ENCODE measurements at regions not wholly inside any gene's neighbourhood (a gene's known extent, or its start where the extent isn't known, plus 50 kb on each side); places are given as distances from the start of the nearest gene placed in this dataset.

GRCh38 chr6:43982084-43982625, 145.1 kb downstream of the MRPL14 start:
- DNase-seq (ENCODE audit: low spot score), result no peak

- DNase-seq (ENCODE audit: low spot score), result no peak
These were observed 145.8 kb downstream of the MRPL14 start for GRCh38 chr6:43981363-43981990.

- no peak for DNase-seq (ENCODE audit: low spot score)
These were observed 147.1 kb downstream of the MRPL14 start for GRCh38 chr6:43980004-43980795.

- no peak for DNase-seq (ENCODE audit: low spot score)
These were observed 147.7 kb downstream of the MRPL14 start for GRCh38 chr6:43979525-43979924.

GRCh38 chr6:43978473-43979346, 148.5 kb downstream of the MRPL14 start:
- no peak for DNase-seq (ENCODE audit: low spot score)

- DNase-seq (ENCODE audit: low spot score), result no peak
These were observed 149.7 kb downstream of the MRPL14 start for GRCh38 chr6:43977404-43978111.

- no peak for DNase-seq (ENCODE audit: low spot score)
These were observed 150.4 kb downstream of the MRPL14 start for GRCh38 chr6:43976706-43977403.

- DNase-seq (ENCODE audit: low spot score), result no peak
These were observed 152.5 kb downstream of the MRPL14 start for GRCh38 chr6:43974643-43975230.

GRCh38 chr6:43973357-43973756, 153.9 kb downstream of the MRPL14 start:
- DNase-seq (ENCODE audit: low spot score), result no peak

GRCh38 chr6:43972913-43973300, 154.3 kb downstream of the MRPL14 start:
- no peak for DNase-seq (ENCODE audit: low spot score)

GRCh38 chr6:43972179-43972912, 154.9 kb downstream of the MRPL14 start:
- DNase-seq (ENCODE audit: low spot score), result no peak

- no peak for DNase-seq (ENCODE audit: low spot score)
These were observed 155.5 kb downstream of the MRPL14 start for GRCh38 chr6:43971776-43972126.

- no peak for DNase-seq (ENCODE audit: low spot score)
These were observed 156.1 kb downstream of the MRPL14 start for GRCh38 chr6:43970913-43971775.

GRCh38 chr6:43970068-43970912, 157.0 kb downstream of the MRPL14 start:
- no peak for DNase-seq (ENCODE audit: low spot score)

GRCh38 chr6:43969158-43969981, 157.9 kb downstream of the MRPL14 start:
- DNase-seq (ENCODE audit: low spot score), result no peak

- DNase-seq (ENCODE audit: low spot score), result no peak
These were observed 158.9 kb downstream of the MRPL14 start for GRCh38 chr6:43968110-43968965.

Measured in CD4-positive, alpha-beta T cell treated with Interleukin-6 at 100 ng/mL for 8 hours (primary cell).